ENCODE measurements at regions not wholly inside any gene's neighbourhood (a gene's known extent, or its start where the extent isn't known, plus 50 kb on each side); places are given as distances from the start of the nearest gene placed in this dataset.
"Not testable (repeated sequence)": the region's sequence is repeated elsewhere in the genome, so short reads cannot be mapped to it uniquely, and the experiment has no call there.

DNA sequence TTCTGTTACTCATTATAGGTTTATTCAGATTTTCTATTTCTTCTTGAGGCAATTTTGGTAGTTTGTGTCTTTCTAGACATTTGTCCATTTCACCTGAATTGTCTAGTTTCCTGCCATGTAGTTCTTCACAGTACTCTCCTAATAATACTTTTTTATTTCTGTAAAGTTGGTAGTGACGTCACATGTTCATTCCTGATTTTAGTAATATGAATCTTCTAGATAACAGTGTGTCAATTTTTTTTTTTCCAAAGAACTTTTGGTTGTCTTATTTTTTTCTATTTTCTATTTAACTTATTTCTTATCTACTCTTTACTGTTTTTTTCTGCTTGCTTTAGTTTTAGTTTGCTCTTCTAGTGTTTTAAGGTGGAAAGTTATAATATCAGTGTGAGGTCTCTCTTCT lies 197.3 kb upstream of the SHH start:
- Histone ChIP-seq H3K27me3 (no peaks in the 10 kb centered on the region), H3K4me3 (no peak overlapping the region), H3K36me3 (no peaks in the 10 kb centered on the region), H3K27ac (no peak overlapping the region), H3K9me3 (peaks cover 11% of the 10 kb centered on the region), H3K4me1 (no peaks in the 10 kb centered on the region)
- TF ChIP-seq POLR2A (IDR thresholded peaks at IDR 0.05), result no peak
- no peak for TF ChIP-seq EP300 (IDR thresholded peaks at IDR 0.05)
- TF ChIP-seq, protein P1, sequence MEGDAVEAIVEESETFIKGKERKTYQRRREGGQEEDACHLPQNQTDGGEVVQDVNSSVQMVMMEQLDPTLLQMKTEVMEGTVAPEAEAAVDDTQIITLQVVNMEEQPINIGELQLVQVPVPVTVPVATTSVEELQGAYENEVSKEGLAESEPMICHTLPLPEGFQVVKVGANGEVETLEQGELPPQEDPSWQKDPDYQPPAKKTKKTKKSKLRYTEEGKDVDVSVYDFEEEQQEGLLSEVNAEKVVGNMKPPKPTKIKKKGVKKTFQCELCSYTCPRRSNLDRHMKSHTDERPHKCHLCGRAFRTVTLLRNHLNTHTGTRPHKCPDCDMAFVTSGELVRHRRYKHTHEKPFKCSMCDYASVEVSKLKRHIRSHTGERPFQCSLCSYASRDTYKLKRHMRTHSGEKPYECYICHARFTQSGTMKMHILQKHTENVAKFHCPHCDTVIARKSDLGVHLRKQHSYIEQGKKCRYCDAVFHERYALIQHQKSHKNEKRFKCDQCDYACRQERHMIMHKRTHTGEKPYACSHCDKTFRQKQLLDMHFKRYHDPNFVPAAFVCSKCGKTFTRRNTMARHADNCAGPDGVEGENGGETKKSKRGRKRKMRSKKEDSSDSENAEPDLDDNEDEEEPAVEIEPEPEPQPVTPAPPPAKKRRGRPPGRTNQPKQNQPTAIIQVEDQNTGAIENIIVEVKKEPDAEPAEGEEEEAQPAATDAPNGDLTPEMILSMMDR (IDR thresholded peaks at IDR 0.05), result no peak
- TF ChIP-seq POLR2AphosphoS5 (IDR thresholded peaks at IDR 0.05), result no peak
- 72% methylated on average over 1 of the region's 1 CpG for WGBS
- no peak for DNase-seq (ENCODE audit: low spot score in 2 of 2)

DNA sequence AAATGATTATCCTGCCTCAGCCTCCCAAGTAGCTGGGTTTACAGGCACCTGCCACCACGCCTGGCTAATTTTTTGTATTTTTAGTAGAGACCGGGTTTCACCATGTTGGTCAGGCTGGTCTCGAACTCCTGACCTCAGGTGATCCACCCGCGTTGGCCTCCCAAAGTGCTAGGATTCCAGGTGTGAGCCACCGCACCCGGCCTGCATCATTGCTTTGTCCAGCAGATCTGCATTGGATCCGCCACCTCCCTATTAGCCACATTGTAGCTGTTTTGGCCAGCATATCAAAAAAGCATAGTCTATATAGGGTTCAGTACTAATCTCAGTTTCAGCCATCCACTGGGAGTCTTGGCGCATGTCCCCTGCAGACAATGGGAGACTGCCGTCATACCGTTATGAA lies 194.6 kb upstream of the SHH start:
- not testable (repeated sequence) for H3K27ac ChIP-seq; DNase-seq (ENCODE audit: low spot score in 2 of 2); H3K4me3 ChIP-seq; H3K27me3 ChIP-seq; H3K36me3 ChIP-seq; H3K4me1 ChIP-seq
- peaks cover 11% of the 10 kb centered on the region for H3K9me3 ChIP-seq
- 93% methylated on average over 11 of the region's 11 CpGs for WGBS

DNA sequence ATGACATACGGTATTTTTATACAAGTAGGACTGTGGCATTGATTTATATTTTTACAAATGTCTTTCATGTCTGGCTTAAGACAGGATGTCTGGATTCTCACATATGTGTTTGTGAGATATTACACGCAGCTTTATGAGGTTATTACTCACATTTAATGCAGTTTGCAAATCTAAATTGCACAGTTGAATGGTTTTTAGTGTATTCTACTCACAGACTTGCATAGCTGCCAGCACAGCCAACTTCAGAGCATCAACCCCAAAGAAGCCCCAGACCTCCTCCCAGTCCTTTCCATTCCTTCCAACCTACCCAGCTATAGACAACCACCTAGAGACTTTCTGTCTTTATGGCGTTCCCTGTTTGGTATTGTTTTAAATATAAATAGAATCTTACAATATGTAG lies 193.8 kb upstream of the SHH start:
- Histone ChIP-seq H3K9me3 (peaks cover 11% of the 10 kb centered on the region), H3K27me3 (no peaks in the 10 kb centered on the region), H3K4me3 (no peak overlapping the region), H3K4me1 (no peaks in the 10 kb centered on the region), H3K36me3 (no peaks in the 10 kb centered on the region), H3K27ac (no peak overlapping the region)
- TF ChIP-seq, protein P1 (IDR thresholded peaks at IDR 0.05), result no peak
- no peak for TF ChIP-seq EP300 (IDR thresholded peaks at IDR 0.05)
- TF ChIP-seq POLR2A (IDR thresholded peaks at IDR 0.05), result no peak
- no peak for TF ChIP-seq POLR2AphosphoS5 (IDR thresholded peaks at IDR 0.05)
- DNase-seq (ENCODE audit: low spot score in 2 of 2), result no peak
- WGBS, result 75% methylated on average over 3 of the region's 3 CpGs

DNA sequence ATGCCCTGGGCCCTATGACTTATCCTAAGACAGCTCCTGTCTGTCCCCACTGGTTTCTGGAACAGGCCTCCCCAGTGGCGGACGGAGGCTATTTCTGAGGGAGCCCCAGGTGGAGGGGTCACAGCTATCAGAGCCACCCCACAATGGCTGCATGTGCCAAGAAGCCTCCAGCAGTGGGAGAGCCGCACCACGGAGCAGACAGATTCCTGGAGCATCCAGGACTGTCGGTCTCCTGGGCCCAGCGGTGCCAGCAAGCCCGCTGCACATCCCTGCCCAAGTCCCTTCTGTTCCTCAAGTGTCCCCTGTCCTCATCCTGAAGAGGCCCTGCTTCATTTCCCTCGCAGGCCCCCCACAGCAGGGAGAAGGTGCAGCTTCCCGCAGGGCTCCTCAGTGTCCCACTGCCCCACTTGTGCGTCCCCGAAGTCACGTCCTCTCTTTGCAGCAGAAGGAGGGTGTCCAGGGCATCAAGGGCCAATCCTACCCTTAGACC lies 193.0 kb upstream of the SHH start:
- Histone ChIP-seq H3K27me3 (no peaks in the 10 kb centered on the region), H3K36me3 (no peaks in the 10 kb centered on the region), H3K4me1 (no peaks in the 10 kb centered on the region), H3K4me3 (no peak overlapping the region), H3K9me3 (peaks cover 9% of the 10 kb centered on the region), H3K27ac (no peak overlapping the region)
- peak in 1 of 2 donors; percentile 30 for DNase-seq (ENCODE audit: low spot score in 2 of 2)
- WGBS, result no CpG with 5 or more reads among the region's 12 CpGs
- TF ChIP-seq EP300 (IDR thresholded peaks at IDR 0.05) (no peak), POLR2A (IDR thresholded peaks at IDR 0.05) (no peak), POLR2AphosphoS5 (IDR thresholded peaks at IDR 0.05) (no peak)
- TF ChIP-seq, protein P1 (IDR thresholded peaks at IDR 0.05), result no peak

DNA sequence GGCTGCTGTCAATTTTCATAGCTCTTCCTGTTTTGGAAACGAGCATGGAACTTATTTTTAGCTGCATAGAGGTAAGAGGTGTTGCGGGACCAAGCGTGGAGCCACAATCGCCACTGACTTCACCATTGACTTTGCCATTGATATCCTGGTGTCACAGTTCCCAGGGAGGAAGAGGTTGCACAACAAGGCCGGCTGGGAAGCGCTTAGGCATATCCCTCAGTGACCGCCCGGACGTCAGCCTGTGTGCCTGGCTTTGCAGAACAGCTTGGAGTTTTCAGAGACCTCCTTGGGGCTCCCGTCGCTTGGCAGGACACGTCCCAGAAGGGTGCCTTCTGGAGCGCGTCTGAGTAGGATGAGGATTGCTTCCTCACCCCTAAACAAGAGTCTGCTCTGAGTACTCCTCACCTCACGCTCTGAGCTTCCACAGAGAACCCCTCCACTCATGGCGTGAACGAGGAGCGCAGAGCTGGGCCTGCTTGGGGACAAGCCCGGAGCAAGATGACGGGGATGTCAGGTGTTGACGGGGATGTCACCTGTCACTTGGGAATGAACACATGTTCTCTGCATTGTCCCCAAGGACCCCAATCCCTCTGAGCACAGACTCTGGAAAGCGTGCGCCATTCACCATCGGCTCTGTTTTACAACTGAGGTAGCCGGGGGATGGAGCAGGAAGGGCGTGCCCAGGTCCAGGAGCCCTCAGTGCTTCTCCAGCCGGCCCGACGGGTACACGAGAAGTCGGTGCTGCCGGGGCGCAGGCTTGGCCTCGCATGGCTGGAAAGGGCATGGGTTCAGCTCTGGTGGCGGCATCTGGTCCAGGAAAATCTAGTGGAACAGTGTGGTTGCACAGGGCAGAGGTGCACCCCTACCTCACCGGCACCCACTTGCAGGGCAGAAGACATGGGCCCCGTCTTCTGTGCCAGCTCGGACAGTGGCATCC lies 192.3 kb upstream of the SHH start:
- peak in 1 of 2 donors; percentile 51 for DNase-seq (ENCODE audit: low spot score in 2 of 2)
- Histone ChIP-seq H3K27ac (no peak overlapping the region), H3K27me3 (no peaks in the 10 kb centered on the region), H3K4me3 (no peak overlapping the region), H3K36me3 (no peaks in the 10 kb centered on the region), H3K4me1 (no peaks in the 10 kb centered on the region), H3K9me3 (peaks cover 2% of the 10 kb centered on the region)
- 88% methylated on average over 28 of the region's 38 CpGs for WGBS
- TF ChIP-seq EP300 (IDR thresholded peaks at IDR 0.05) (no peak), POLR2AphosphoS5 (IDR thresholded peaks at IDR 0.05) (no peak), POLR2A (IDR thresholded peaks at IDR 0.05) (no peak)
- TF ChIP-seq, protein P1 (IDR thresholded peaks at IDR 0.05), result no peak

All from suprapubic skin (tissue), 4 donors.